C4-2B (cell line): ENCODE measurements at regions not wholly inside any gene's neighbourhood (a gene's known extent, or its start where the extent isn't known, plus 50 kb on each side); places are given as distances from the start of the nearest gene placed in this dataset.

Experiments used
- ZFX ChIP-seq: fragments of 450-650 bp; IDR thresholded peaks from 2 replicates; pipeline ENCODE4 v1.6.1; 2017
- TF ChIP-seq, protein P1 (sequence below): fragments of 450-650 bp; conservative IDR thresholded peaks from 2 replicates; pipeline ENCODE4 v1.5.1; 2017; ENCODE audit warnings: mild to moderate bottlenecking

DNA sequence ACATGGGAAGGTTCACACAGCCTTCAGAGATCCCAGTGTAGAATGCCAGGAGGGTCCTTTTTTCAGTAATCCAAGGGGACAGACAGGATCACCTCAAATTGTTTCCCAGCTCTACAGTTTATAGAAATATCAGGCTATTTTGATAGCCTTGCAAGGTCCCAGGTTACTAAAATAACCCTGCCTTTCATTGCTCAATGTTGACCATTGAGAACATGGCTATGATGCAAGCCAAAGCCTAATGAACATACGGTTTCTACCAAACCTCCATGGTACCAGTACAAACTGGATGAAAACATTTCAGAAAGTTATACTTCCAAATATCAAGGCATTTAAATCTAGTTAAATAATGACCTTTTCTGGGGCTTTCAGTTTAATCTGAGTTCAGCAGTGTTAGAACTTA, 151.5 kb downstream of the PLS3 start:
- TF ChIP-seq, protein P1, sequence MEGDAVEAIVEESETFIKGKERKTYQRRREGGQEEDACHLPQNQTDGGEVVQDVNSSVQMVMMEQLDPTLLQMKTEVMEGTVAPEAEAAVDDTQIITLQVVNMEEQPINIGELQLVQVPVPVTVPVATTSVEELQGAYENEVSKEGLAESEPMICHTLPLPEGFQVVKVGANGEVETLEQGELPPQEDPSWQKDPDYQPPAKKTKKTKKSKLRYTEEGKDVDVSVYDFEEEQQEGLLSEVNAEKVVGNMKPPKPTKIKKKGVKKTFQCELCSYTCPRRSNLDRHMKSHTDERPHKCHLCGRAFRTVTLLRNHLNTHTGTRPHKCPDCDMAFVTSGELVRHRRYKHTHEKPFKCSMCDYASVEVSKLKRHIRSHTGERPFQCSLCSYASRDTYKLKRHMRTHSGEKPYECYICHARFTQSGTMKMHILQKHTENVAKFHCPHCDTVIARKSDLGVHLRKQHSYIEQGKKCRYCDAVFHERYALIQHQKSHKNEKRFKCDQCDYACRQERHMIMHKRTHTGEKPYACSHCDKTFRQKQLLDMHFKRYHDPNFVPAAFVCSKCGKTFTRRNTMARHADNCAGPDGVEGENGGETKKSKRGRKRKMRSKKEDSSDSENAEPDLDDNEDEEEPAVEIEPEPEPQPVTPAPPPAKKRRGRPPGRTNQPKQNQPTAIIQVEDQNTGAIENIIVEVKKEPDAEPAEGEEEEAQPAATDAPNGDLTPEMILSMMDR, result no peak
- TF ChIP-seq ZFX, result no peak
